GM12878 (cell line): ENCODE measurements at regions not wholly inside any gene's neighbourhood (a gene's known extent, or its start where the extent isn't known, plus 50 kb on each side); places are given as distances from the start of the nearest gene placed in this dataset.

Experiments
- ATAC-seq: fragments of 200-7000 bp; cut with Tn5 transposase; 3 replicates; pipeline ENCODE4 v1.9.1; 2020; ENCODE audit warnings: mild to moderate bottlenecking, moderate library complexity
- BruUV-seq: library from RNA; stranded (reverse); fragments of 400-500 nt; replicated peaks from 2 replicates; lab custom pipeline; 2021; lab: Mats Ljungman, UMichigan
- CTCF ChIA-PET: fragments of 300-600 bp; sonication (Branson Sonifier 250); formaldehyde crosslinking; extraction: SDS; loops from one replicate; lab custom pipeline; 2021; ENCODE audit warnings: inconsistent platforms; lab: Yijun Ruan, JAX
- POLR2A ChIA-PET: fragments of 350-600 bp; formaldehyde crosslinking; extraction: SDS; loops from one replicate; lab custom pipeline; 2021; ENCODE audit warnings: inconsistent platforms; lab: Charles Lee
- RAD21 ChIA-PET: fragments of 300-600 bp; sonication (Branson Sonifier 250); formaldehyde crosslinking; loops from one replicate; lab custom pipeline; 2023; ENCODE audit warnings: antibody characterized with exemption; ENCODE audit not compliant: unreplicated experiment; lab: Charles Lee
- SMC1A ChIA-PET: fragments of 300-600 bp; sonication (Branson Sonifier 250); formaldehyde crosslinking; loops from one replicate; lab custom pipeline; 2023; ENCODE audit not compliant: unreplicated experiment, uncharacterized antibody; lab: Charles Lee
- DNase-seq: peaks from one replicate; pipeline ENCODE4 v3.0.0-alpha.2; 2011; ENCODE audit warnings: low read depth, low spot score
- FAIRE-seq: peaks from 3 replicates; lab custom pipeline; 2011; peaks lifted over from hg19 to GRCh38; lab: Jason Lieb, UNC
- H2AFZ ChIP-seq: 2 replicates; pipeline ENCODE4 v1.6.0; 2011; ENCODE audit warnings: low read depth, low read length, control low read depth; ENCODE audit not compliant: control insufficient read depth
- H3K27ac ChIP-seq: 2 replicates; pipeline ENCODE4 v1.5.1; 2011; ENCODE audit warnings: control low read depth; ENCODE audit not compliant: control insufficient read depth, insufficient read depth
- H3K27me3 ChIP-seq, 2 experiments: replicated peaks in 1 of 2; 2 replicates each; pipeline versions ENCODE4 v1.6.0 to v1.6.1; 2011; ENCODE audit warnings: low read length in 1 of 2; ENCODE audit not compliant: control insufficient read depth in 2 of 2, insufficient read depth in 2 of 2
- H3K36me3 ChIP-seq, 2 experiments: 2 replicates each; pipeline ENCODE4 v1.5.1; 2011; ENCODE audit warnings: low read length in 1 of 2; ENCODE audit not compliant: control insufficient read depth in 2 of 2, insufficient read depth in 2 of 2
- H3K4me1 ChIP-seq: 2 replicates; pipeline ENCODE4 v1.6.1; 2011; ENCODE audit warnings: mild to moderate bottlenecking, low read length, moderate library complexity, mixed read lengths; ENCODE audit not compliant: control insufficient read depth, insufficient read depth
- H3K4me2 ChIP-seq: 2 replicates; pipeline ENCODE4 v1.6.0; 2011; ENCODE audit warnings: control low read depth; ENCODE audit not compliant: control insufficient read depth, insufficient read depth
- H3K4me3 ChIP-seq: fragments of 200-600 bp; sonication (generic); 2 replicates; pipeline ENCODE4 v1.5.1; 2016
- H3K79me2 ChIP-seq: 2 replicates; pipeline ENCODE4 v1.6.0; 2011; ENCODE audit warnings: low read length; ENCODE audit not compliant: control insufficient read depth, insufficient read depth
- H3K9ac ChIP-seq: 2 replicates; pipeline ENCODE4 v1.8.0; 2011; ENCODE audit warnings: low read length, control low read depth, mixed read lengths; ENCODE audit not compliant: control insufficient read depth, insufficient read depth
- H3K9me3 ChIP-seq: replicated peaks from 3 replicates; pipeline ENCODE4 v1.5.1; 2011; ENCODE audit warnings: mild to moderate bottlenecking, low read length; ENCODE audit not compliant: control insufficient read depth, insufficient read depth
- H4K20me1 ChIP-seq: 2 replicates; pipeline ENCODE4 v1.6.0; 2011; ENCODE audit not compliant: control insufficient read depth, insufficient read depth
- DPF2 ChIP-seq: fragments of 450-650 bp; IDR thresholded peaks from 2 replicates; pipeline ENCODE4 v1.6.1; 2017; ENCODE audit warnings: mild to moderate bottlenecking
- E2F8 ChIP-seq: fragments of 450-650 bp; IDR thresholded peaks from 2 replicates; pipeline ENCODE4 v1.6.1; 2018; ENCODE audit warnings: mild to moderate bottlenecking, low read depth, moderate library complexity; ENCODE audit not compliant: partially characterized antibody
- NFXL1 ChIP-seq: fragments of 450-650 bp; IDR thresholded peaks from 2 replicates; pipeline ENCODE4 v1.6.1; 2017; ENCODE audit warnings: antibody characterized with exemption, mild to moderate bottlenecking, borderline replicate concordance
- NR2C1 ChIP-seq: fragments of 450-650 bp; IDR thresholded peaks from 2 replicates; pipeline ENCODE4 v1.6.1; 2017; ENCODE audit warnings: antibody characterized with exemption, mild to moderate bottlenecking, moderate library complexity
- PRDM15 ChIP-seq: fragments of 450-650 bp; formaldehyde crosslinking; IDR thresholded peaks from 2 replicates; pipeline ENCODE4 v1.4.0; 2020; ENCODE audit warnings: mild to moderate bottlenecking, moderate library complexity
- SIX5 ChIP-seq: IDR thresholded peaks from 2 replicates; pipeline ENCODE4 v1.6.1; 2011; ENCODE audit warnings: mild to moderate bottlenecking, low read depth, low read length, moderate library complexity; ENCODE audit not compliant: severe bottlenecking
- SRF ChIP-seq, 2 experiments: IDR thresholded peaks; 2 replicates each; pipeline ENCODE4 v1.6.1; 2011; ENCODE audit warnings: low read depth in 2 of 2, low read length in 2 of 2, mild to moderate bottlenecking in 1 of 2, moderate library complexity in 1 of 2
- WGBS: methylation state at CpG from one replicate; pipeline ENCODE4 v1.1.6; 2016; ENCODE audit warnings: low lambda C conversion rate; ENCODE audit not compliant: insufficient replicate concordance, insufficient coverage; ENCODE audit errors: missing lambda C conversion rate; 5-methylcytosine and 5-hydroxymethylcytosine counted together
- in situ Hi-C: fragments of 300-500 bp; cut with MboI; formaldehyde crosslinking; loops from 9 replicates; pipeline ENCODE4 v1.14.3; 2018; ENCODE audit warnings: mixed read lengths
- intact Hi-C: fragments of 100-400 bp; cut with micrococcal nuclease; formaldehyde crosslinking; loops from one replicate; pipeline ENCODE4 v1.14.2; 2022; ENCODE audit not compliant: unreplicated experiment

- no peak for ATAC-seq
- H3K36me3 ChIP-seq, result no peaks in the 10 kb centered on the region
- CTCF ChIA-PET, result no interaction called here
- FAIRE-seq, result no peak
- BruUV-seq, result no TSS peak
- H3K9me3 ChIP-seq, result no peaks in the 10 kb centered on the region
- no peak for DNase-seq
- no peak overlapping the region for H3K4me3 ChIP-seq
- no peak overlapping the region for H3K9ac ChIP-seq
- no peaks in the 10 kb centered on the region for H4K20me1 ChIP-seq
- H3K27me3 ChIP-seq, result no peaks in the 10 kb centered on the region
- no peak overlapping the region for H3K27ac ChIP-seq
- WGBS, result 27% methylated on average over 11 of the region's 11 CpGs
- no peak overlapping the region for H3K4me2 ChIP-seq
- TF ChIP-seq E2F8 (no peak), NFXL1 (no peak), PRDM15 (no peak), SRF (IDR thresholded peaks at IDR 0.05; ENCODE audit: low read depth in 2 of 2, low read length in 2 of 2) (no peak), DPF2 (no peak), NR2C1 (no peak), SIX5 (no peak)
- in situ Hi-C loops (no loop called here), intact Hi-C loops (no loop called here)
- no peaks in the 10 kb centered on the region for H3K79me2 ChIP-seq
- POLR2A ChIA-PET, result no interaction called here
- H3K4me1 ChIP-seq, result no peaks in the 10 kb centered on the region
- SMC1A ChIA-PET, result no interaction called here
- RAD21 ChIA-PET, result no interaction called here
- H2AFZ ChIP-seq, result no peak overlapping the region
Observed at GRCh38 chr7:51607447-51607846, 290.8 kb upstream of the COBL start.
